ENCODE measurements at regions not wholly inside any gene's neighbourhood (a gene's known extent, or its start where the extent isn't known, plus 50 kb on each side); places are given as distances from the start of the nearest gene placed in this dataset.
"Not testable (repeated sequence)": the region's sequence is repeated elsewhere in the genome, so short reads cannot be mapped to it uniquely, and the experiment has no call there.

DNA sequence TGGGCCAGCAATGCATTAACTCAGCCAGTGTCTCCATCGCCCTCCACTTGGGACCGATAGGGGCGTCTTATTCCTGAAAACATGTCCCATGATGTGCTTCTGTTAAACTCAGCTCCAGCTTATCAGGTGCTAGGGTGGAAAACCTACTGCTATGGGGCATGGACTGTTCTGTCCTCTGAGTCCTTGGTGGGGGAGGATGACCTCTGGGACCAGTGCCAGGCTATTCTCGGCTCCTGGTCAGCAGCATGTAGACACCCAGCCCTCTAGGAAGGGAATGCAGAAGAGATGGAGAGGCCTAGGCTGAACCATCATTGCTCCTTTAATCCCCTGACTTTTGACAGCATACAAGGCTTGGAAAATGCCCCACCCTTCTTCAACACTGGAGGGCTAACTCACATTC, 486.2 kb downstream of the MED13L start:
- Histone ChIP-seq H2AFZ (ENCODE audit: low read length) (no peak overlapping the region), H3K9ac (ENCODE audit: insufficient read depth, low read length) (no peak overlapping the region), H4K20me1 (ENCODE audit: control insufficient read depth, extremely low read depth, insufficient read depth, low read length) (no peaks in the 10 kb centered on the region), H3K4me2 (ENCODE audit: extremely low read depth, insufficient read depth, low read length) (no peak overlapping the region), H3K27ac (ENCODE audit: insufficient read depth, low read length) (no peak overlapping the region), H3K36me3 (ENCODE audit: control insufficient read depth, insufficient read depth, low read length) (no peaks in the 10 kb centered on the region), H3K79me2 (ENCODE audit: control insufficient read depth, insufficient read depth, low read length) (no peaks in the 10 kb centered on the region), H3K9me3 (ENCODE audit: control insufficient read depth, insufficient read depth, low read depth, low read length) (no peaks in the 10 kb centered on the region), H3K4me1 (ENCODE audit: control insufficient read depth, extremely low read depth, insufficient read depth, low read length) (no peaks in the 10 kb centered on the region), H3K27me3 (ENCODE audit: control insufficient read depth, insufficient read depth, low read length) (no peaks in the 10 kb centered on the region), H3K4me3 (replicated peaks in 1 of 4; ENCODE audit: control extremely low read depth in 1 of 4, insufficient read depth in 1 of 4, low read depth in 3 of 4, low read length in 4 of 4) (no peak overlapping the region)
- TF ChIP-seq EZH2 (IDR thresholded peaks at IDR 0.05; ENCODE audit: low read length, missing control alignments) = no peak
- TF ChIP-seq, protein P1, sequence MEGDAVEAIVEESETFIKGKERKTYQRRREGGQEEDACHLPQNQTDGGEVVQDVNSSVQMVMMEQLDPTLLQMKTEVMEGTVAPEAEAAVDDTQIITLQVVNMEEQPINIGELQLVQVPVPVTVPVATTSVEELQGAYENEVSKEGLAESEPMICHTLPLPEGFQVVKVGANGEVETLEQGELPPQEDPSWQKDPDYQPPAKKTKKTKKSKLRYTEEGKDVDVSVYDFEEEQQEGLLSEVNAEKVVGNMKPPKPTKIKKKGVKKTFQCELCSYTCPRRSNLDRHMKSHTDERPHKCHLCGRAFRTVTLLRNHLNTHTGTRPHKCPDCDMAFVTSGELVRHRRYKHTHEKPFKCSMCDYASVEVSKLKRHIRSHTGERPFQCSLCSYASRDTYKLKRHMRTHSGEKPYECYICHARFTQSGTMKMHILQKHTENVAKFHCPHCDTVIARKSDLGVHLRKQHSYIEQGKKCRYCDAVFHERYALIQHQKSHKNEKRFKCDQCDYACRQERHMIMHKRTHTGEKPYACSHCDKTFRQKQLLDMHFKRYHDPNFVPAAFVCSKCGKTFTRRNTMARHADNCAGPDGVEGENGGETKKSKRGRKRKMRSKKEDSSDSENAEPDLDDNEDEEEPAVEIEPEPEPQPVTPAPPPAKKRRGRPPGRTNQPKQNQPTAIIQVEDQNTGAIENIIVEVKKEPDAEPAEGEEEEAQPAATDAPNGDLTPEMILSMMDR (conservative IDR thresholded peaks at IDR 0.05 in 1 of 2, IDR thresholded peaks at IDR 0.05 in 1 of 2; ENCODE audit: low read depth in 1 of 2, low read length in 2 of 2) = no peak
- DNase-seq (ENCODE audit: low read depth in 2 of 2) = no peak

DNA sequence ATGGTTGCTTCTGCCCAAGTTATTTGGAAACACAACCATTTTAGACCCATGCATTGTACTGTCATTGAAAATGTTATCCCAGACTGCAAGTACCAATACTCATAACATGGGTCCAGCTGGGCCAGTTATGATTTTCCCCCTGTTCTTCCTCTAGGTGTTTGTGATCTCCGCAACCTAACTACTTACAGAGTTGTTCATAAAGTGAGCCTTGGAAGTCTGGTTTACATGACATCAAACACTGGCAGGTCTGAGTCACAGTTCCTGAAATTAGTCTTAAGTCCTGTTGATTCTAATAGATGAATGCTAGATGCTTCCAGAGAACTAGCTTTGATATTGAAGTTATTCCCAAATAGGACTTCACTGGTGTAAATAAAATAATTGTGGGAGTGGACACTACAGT, 487.0 kb downstream of the MED13L start:
- Histone ChIP-seq H4K20me1 (ENCODE audit: control insufficient read depth, extremely low read depth, insufficient read depth, low read length) (no peaks in the 10 kb centered on the region), H3K4me1 (ENCODE audit: control insufficient read depth, extremely low read depth, insufficient read depth, low read length) (no peaks in the 10 kb centered on the region), H3K27me3 (ENCODE audit: control insufficient read depth, insufficient read depth, low read length) (no peaks in the 10 kb centered on the region), H3K4me3 (replicated peaks in 1 of 4; ENCODE audit: control extremely low read depth in 1 of 4, insufficient read depth in 1 of 4, low read depth in 3 of 4, low read length in 4 of 4) (no peak overlapping the region), H3K79me2 (ENCODE audit: control insufficient read depth, insufficient read depth, low read length) (no peaks in the 10 kb centered on the region), H3K9ac (ENCODE audit: insufficient read depth, low read length) (no peak overlapping the region), H2AFZ (ENCODE audit: low read length) (no peak overlapping the region), H3K36me3 (ENCODE audit: control insufficient read depth, insufficient read depth, low read length) (no peaks in the 10 kb centered on the region), H3K9me3 (ENCODE audit: control insufficient read depth, insufficient read depth, low read depth, low read length) (no peaks in the 10 kb centered on the region), H3K4me2 (ENCODE audit: extremely low read depth, insufficient read depth, low read length) (no peak overlapping the region), H3K27ac (ENCODE audit: insufficient read depth, low read length) (no peak overlapping the region)
- TF ChIP-seq EZH2 (IDR thresholded peaks at IDR 0.05; ENCODE audit: low read length, missing control alignments) = no peak
- TF ChIP-seq, protein P1 (conservative IDR thresholded peaks at IDR 0.05 in 1 of 2, IDR thresholded peaks at IDR 0.05 in 1 of 2; ENCODE audit: low read depth in 1 of 2, low read length in 2 of 2) = no peak
- DNase-seq (ENCODE audit: low read depth in 2 of 2) = no peak

DNA sequence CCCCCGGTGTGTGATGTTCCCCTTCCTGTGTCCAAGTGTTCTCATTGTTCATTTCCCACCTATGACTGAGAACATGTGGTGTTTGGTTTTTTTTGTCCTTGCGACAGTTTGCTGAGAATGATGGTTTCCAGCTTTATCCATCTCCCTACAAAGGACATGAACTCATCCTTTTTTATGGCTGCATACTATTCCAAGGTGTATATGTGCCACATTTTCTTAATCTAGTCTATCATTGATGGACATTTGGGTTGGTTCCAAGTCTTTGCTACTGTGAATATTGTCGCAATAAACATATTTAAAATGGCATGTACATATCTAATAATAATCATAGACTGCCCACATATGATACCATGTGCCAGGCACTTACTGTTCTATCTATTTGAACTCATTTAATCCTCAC, 491.0 kb downstream of the MED13L start:
- not testable (repeated sequence) for H3K27me3 ChIP-seq (ENCODE audit: control insufficient read depth, insufficient read depth, low read length); H3K4me1 ChIP-seq (ENCODE audit: control insufficient read depth, extremely low read depth, insufficient read depth, low read length); H3K36me3 ChIP-seq (ENCODE audit: control insufficient read depth, insufficient read depth, low read length); H4K20me1 ChIP-seq (ENCODE audit: control insufficient read depth, extremely low read depth, insufficient read depth, low read length); H2AFZ ChIP-seq (ENCODE audit: low read length); DNase-seq (ENCODE audit: low read depth in 2 of 2); H3K79me2 ChIP-seq (ENCODE audit: control insufficient read depth, insufficient read depth, low read length); H3K4me2 ChIP-seq (ENCODE audit: extremely low read depth, insufficient read depth, low read length); H3K9me3 ChIP-seq (ENCODE audit: control insufficient read depth, insufficient read depth, low read depth, low read length); H3K9ac ChIP-seq (ENCODE audit: insufficient read depth, low read length); H3K4me3 ChIP-seq (replicated peaks in 1 of 4; ENCODE audit: control extremely low read depth in 1 of 4, insufficient read depth in 1 of 4, low read depth in 3 of 4, low read length in 4 of 4); H3K27ac ChIP-seq (ENCODE audit: insufficient read depth, low read length)

DNA sequence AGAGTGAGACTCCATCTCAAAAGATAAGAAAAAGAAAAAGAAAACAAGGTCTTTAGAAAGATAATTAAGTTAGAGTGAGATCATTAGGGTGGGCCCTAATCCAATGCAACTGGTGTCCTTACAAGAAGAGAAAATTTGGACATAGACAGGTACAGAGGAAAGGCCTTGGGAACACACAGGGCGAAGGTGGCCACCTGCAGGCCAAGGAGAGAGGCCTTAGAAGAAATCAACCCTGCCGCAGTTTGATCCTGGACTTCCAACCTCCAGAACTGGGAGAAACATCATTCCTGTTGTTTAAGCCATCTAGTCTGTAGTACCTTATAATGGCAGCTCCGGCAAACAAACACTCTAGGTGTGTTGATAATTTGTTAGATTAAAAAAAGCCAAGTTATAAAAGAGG, 491.9 kb downstream of the MED13L start:
- H3K4me1 ChIP-seq (ENCODE audit: control insufficient read depth, extremely low read depth, insufficient read depth, low read length) = no peaks in the 10 kb centered on the region
- H3K27me3 ChIP-seq (ENCODE audit: control insufficient read depth, insufficient read depth, low read length) = no peaks in the 10 kb centered on the region
- H3K36me3 ChIP-seq (ENCODE audit: control insufficient read depth, insufficient read depth, low read length) = no peaks in the 10 kb centered on the region
- H2AFZ ChIP-seq (ENCODE audit: low read length) = no peak overlapping the region
- TF ChIP-seq EZH2 (IDR thresholded peaks at IDR 0.05; ENCODE audit: low read length, missing control alignments) = no peak
- TF ChIP-seq, protein P1 (conservative IDR thresholded peaks at IDR 0.05 in 1 of 2, IDR thresholded peaks at IDR 0.05 in 1 of 2; ENCODE audit: low read depth in 1 of 2, low read length in 2 of 2) = no peak
- no peaks in the 10 kb centered on the region for H3K79me2 ChIP-seq (ENCODE audit: control insufficient read depth, insufficient read depth, low read length)
- no peak for DNase-seq (ENCODE audit: low read depth in 2 of 2)
- no peak overlapping the region for H3K4me2 ChIP-seq (ENCODE audit: extremely low read depth, insufficient read depth, low read length)
- no peak overlapping the region for H3K9ac ChIP-seq (ENCODE audit: insufficient read depth, low read length)
- H3K27ac ChIP-seq (ENCODE audit: insufficient read depth, low read length) = no peak overlapping the region
- no peak overlapping the region for H3K4me3 ChIP-seq (replicated peaks in 1 of 4; ENCODE audit: control extremely low read depth in 1 of 4, insufficient read depth in 1 of 4, low read depth in 3 of 4, low read length in 4 of 4)
- H4K20me1 ChIP-seq (ENCODE audit: control insufficient read depth, extremely low read depth, insufficient read depth, low read length) = no peaks in the 10 kb centered on the region
- H3K9me3 ChIP-seq (ENCODE audit: control insufficient read depth, insufficient read depth, low read depth, low read length) = no peaks in the 10 kb centered on the region

All from fibroblast of lung (primary cell).